H9 (cell line): ENCODE measurements at regions not wholly inside any gene's neighbourhood (a gene's known extent, or its start where the extent isn't known, plus 50 kb on each side); places are given as distances from the start of the nearest gene placed in this dataset.

Source experiments
- DNase-seq: peaks from one replicate; pipeline ENCODE4 v3.0.0-alpha.2; 2017
- H2AFZ ChIP-seq: one replicate; pipeline ENCODE4 v1.6.1; 2013; ENCODE audit warnings: mild to moderate bottlenecking, low read length, control low read depth, moderate library complexity
- H2AK5ac ChIP-seq: 2 replicates; pipeline ENCODE4 v1.6.1; 2013; ENCODE audit warnings: low read length, control low read depth, mixed read lengths; ENCODE audit not compliant: insufficient read length
- H2BK120ac ChIP-seq: one replicate; pipeline ENCODE4 v1.6.1; 2013; ENCODE audit warnings: low read depth, mild to moderate bottlenecking, low read length, control low read depth, inconsistent platforms; ENCODE audit not compliant: poor library complexity, severe bottlenecking
- H2BK12ac ChIP-seq: 2 replicates; pipeline ENCODE4 v1.6.1; 2013; ENCODE audit warnings: low read length, control low read depth, mixed read lengths, low read depth; ENCODE audit not compliant: insufficient read length
- H2BK15ac ChIP-seq: 2 replicates; pipeline ENCODE4 v1.6.1; 2013; ENCODE audit warnings: low read depth, low read length, control low read depth
- H2BK20ac ChIP-seq: one replicate; pipeline ENCODE4 v1.6.1; 2013; ENCODE audit warnings: low read depth, mild to moderate bottlenecking, low read length, control low read depth, inconsistent platforms; ENCODE audit not compliant: poor library complexity, severe bottlenecking
- H2BK5ac ChIP-seq: 2 replicates; pipeline ENCODE4 v1.6.1; 2013; ENCODE audit warnings: low read length, control low read depth, mixed read lengths; ENCODE audit not compliant: insufficient read length
- H3K14ac ChIP-seq: 2 replicates; pipeline ENCODE4 v1.6.1; 2013; ENCODE audit warnings: low read length, control low read depth; ENCODE audit not compliant: insufficient read depth
- H3K18ac ChIP-seq: 2 replicates; pipeline ENCODE4 v1.6.1; 2013; ENCODE audit warnings: low read depth, mild to moderate bottlenecking, mixed read lengths, low read length, control low read depth; ENCODE audit not compliant: insufficient read length
- H3K23ac ChIP-seq: 2 replicates; pipeline ENCODE4 v1.6.1; 2013; ENCODE audit warnings: low read length, control low read depth, mixed read lengths, low read depth; ENCODE audit not compliant: insufficient read length
- H3K23me2 ChIP-seq: 2 replicates; pipeline ENCODE4 v1.6.1; 2013; ENCODE audit warnings: low read depth, mild to moderate bottlenecking, mixed read lengths, low read length, control low read depth; ENCODE audit not compliant: insufficient read length, poor library complexity, severe bottlenecking
- H3K27ac ChIP-seq: 2 replicates; pipeline ENCODE4 v1.5.1; 2013; ENCODE audit warnings: low read length, control low read depth, mixed read lengths, low read depth; ENCODE audit not compliant: insufficient read length
- H3K27me3 ChIP-seq: 2 replicates; pipeline ENCODE4 v1.6.1; 2013; ENCODE audit warnings: low read length, control low read depth, inconsistent platforms; ENCODE audit not compliant: insufficient read depth
- H3K4ac ChIP-seq: 2 replicates; pipeline ENCODE4 v1.6.1; 2013; ENCODE audit warnings: low read depth, mild to moderate bottlenecking, control low read depth, inconsistent platforms, low read length, moderate library complexity
- H3K4me1 ChIP-seq: 2 replicates; pipeline ENCODE4 v1.6.1; 2013; ENCODE audit warnings: low read length, control low read depth, inconsistent platforms; ENCODE audit not compliant: insufficient read depth
- H3K4me2 ChIP-seq: 2 replicates; pipeline ENCODE4 v1.6.1; 2013; ENCODE audit warnings: low read length, control low read depth, mixed read lengths; ENCODE audit not compliant: insufficient read length, insufficient read depth
- H3K56ac ChIP-seq: 2 replicates; pipeline ENCODE4 v1.6.1; 2013; ENCODE audit warnings: low read depth, mild to moderate bottlenecking, mixed read lengths, low read length, control low read depth; ENCODE audit not compliant: insufficient read length
- H3K79me1 ChIP-seq: 2 replicates; pipeline ENCODE4 v1.6.1; 2013; ENCODE audit warnings: low read depth, mild to moderate bottlenecking, moderate library complexity, low read length, control low read depth, inconsistent platforms; ENCODE audit not compliant: insufficient read depth, poor library complexity, severe bottlenecking
- H3K79me2 ChIP-seq: 2 replicates; pipeline ENCODE4 v1.6.1; 2013; ENCODE audit warnings: low read length, control low read depth, inconsistent platforms; ENCODE audit not compliant: insufficient read depth
- H3K9ac ChIP-seq: 2 replicates; pipeline ENCODE4 v1.6.1; 2013; ENCODE audit warnings: low read length, control low read depth, mixed read lengths; ENCODE audit not compliant: insufficient read length; ENCODE audit errors: extremely low read depth
- H3K9me3 ChIP-seq: one replicate; pipeline ENCODE4 v1.6.1; 2013; ENCODE audit warnings: low read depth, low read length, inconsistent platforms; ENCODE audit not compliant: control insufficient read depth
- H3T11ph ChIP-seq: one replicate; pipeline ENCODE4 v1.6.1; 2013; ENCODE audit warnings: mild to moderate bottlenecking, low read length, control low read depth, inconsistent platforms
- H4K20me1 ChIP-seq: one replicate; pipeline ENCODE4 v1.6.1; 2013; ENCODE audit not compliant: control insufficient read depth, insufficient read length, insufficient read depth
- H4K5ac ChIP-seq: 2 replicates; pipeline ENCODE4 v1.6.1; 2013; ENCODE audit warnings: low read depth, mild to moderate bottlenecking, mixed read lengths, low read length, control low read depth; ENCODE audit not compliant: insufficient read length
- H4K8ac ChIP-seq: replicated peaks from 2 replicates; pipeline ENCODE4 v1.6.1; 2013; ENCODE audit warnings: low read length, control low read depth, mixed read lengths, low read depth; ENCODE audit not compliant: insufficient read length
- H4K91ac ChIP-seq: 2 replicates; pipeline ENCODE4 v1.6.1; 2013; ENCODE audit warnings: low read depth, mild to moderate bottlenecking, moderate library complexity, mixed read lengths, low read length, control low read depth; ENCODE audit not compliant: insufficient read length
- H3K27ac Mint-ChIP-seq, 3 experiments: 2 replicates in 2 of 3; 3 replicates in 1 of 3; pipeline ENCODE4 v1.8.0; 2020 to 2021; ENCODE audit warnings: mixed read lengths in 3 of 3, mild to moderate bottlenecking in 1 of 3, moderate library complexity in 1 of 3
- H3K27me3 Mint-ChIP-seq: 2 replicates; pipeline ENCODE4 v1.8.0; 2021; ENCODE audit warnings: low read depth, mild to moderate bottlenecking, moderate library complexity, mixed read lengths
- H3K36me3 Mint-ChIP-seq, 3 experiments: 2 replicates in 2 of 3; 3 replicates in 1 of 3; pipeline ENCODE4 v1.8.0; 2020 to 2021; ENCODE audit warnings: low read depth in 3 of 3, mixed read lengths in 3 of 3; ENCODE audit not compliant: insufficient read depth in 1 of 3
- H3K4me1 Mint-ChIP-seq, 2 experiments: 2 replicates each; pipeline ENCODE4 v1.8.0; 2020; ENCODE audit warnings: mixed read lengths in 2 of 2
- H3K4me3 Mint-ChIP-seq, 2 experiments: 2 replicates in 1 of 2; 3 replicates in 1 of 2; pipeline ENCODE4 v1.8.0; 2020 to 2021; ENCODE audit warnings: mild to moderate bottlenecking in 2 of 2, mixed read lengths in 2 of 2, moderate library complexity in 1 of 2
- H3K9me3 Mint-ChIP-seq, 2 experiments: 2 replicates in 1 of 2; 3 replicates in 1 of 2; pipeline ENCODE4 v1.8.0; 2020; ENCODE audit warnings: mild to moderate bottlenecking in 2 of 2, mixed read lengths in 2 of 2, moderate library complexity in 1 of 2
- WGBS: extraction: QIAGEN DNeasy Blood & Tissue Kit; methylation state at CpG from one replicate; pipeline ENCODE4 v1.1.7; 2013; ENCODE audit warnings: missing lambda C conversion rate, low lambda C conversion rate, mixed read lengths; ENCODE audit not compliant: insufficient read length; ENCODE audit errors: extremely low coverage; 5-methylcytosine and 5-hydroxymethylcytosine counted together
- TF ChIP-seq, protein P1 (sequence below): fragments of 200-600 bp; sonication (generic); conservative IDR thresholded peaks from 3 replicates; pipeline ENCODE4 v1.8.0; 2021; ENCODE audit warnings: antibody characterized with exemption, mild to moderate bottlenecking

DNA sequence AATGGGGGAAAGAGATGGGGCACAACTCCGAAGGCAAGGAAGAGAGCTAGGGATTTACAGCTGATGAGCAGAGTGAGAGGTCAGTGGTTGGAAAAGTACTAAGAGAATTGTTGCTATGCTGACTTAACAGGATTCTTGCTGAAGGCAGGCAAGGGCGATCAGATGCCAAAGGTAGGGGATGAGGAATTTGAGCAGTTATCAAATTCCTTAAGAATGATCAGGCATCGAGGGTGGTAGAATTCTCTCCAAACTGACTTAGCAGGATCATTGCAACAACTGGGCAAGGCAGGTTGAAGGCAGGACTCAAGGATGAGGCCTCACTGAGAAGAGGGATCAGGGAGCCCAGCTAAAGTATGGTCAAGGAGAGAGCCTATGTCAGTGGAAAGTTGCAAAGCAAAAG is 171.0 kb downstream of the HSD17B3 start:
- no peak overlapping the region for H3K4me2 ChIP-seq
- H3K18ac ChIP-seq, result no peak overlapping the region
- no peak for DNase-seq
- H4K5ac ChIP-seq, result no peak overlapping the region
- H3K79me1 ChIP-seq, result no peaks in the 10 kb centered on the region
- Mint-ChIP-seq H3K9me3 (peaks cover 3 to 6% of the 10 kb centered on the region in 2 experiments; a peak in 4 of 5 replicates), H3K27me3 (peaks cover 28% of the 10 kb centered on the region), H3K4me1 (peaks cover 44 to 46% of the 10 kb centered on the region in 2 experiments), H3K4me3 (no peak overlapping the region), H3K27ac (peak overlapping the region in 1 of 3 experiments; percentile 9; a peak in 1 of 7 replicates), H3K36me3 (peaks cover 0 to 4% (median 2%) of the 10 kb centered on the region in 3 experiments; a peak in 3 of 7 replicates)
- no peaks in the 10 kb centered on the region for H3K27me3 ChIP-seq
- no peak overlapping the region for H2BK12ac ChIP-seq
- H2AK5ac ChIP-seq, result no peak overlapping the region
- no peak overlapping the region for H3K56ac ChIP-seq
- TF ChIP-seq, protein P1, sequence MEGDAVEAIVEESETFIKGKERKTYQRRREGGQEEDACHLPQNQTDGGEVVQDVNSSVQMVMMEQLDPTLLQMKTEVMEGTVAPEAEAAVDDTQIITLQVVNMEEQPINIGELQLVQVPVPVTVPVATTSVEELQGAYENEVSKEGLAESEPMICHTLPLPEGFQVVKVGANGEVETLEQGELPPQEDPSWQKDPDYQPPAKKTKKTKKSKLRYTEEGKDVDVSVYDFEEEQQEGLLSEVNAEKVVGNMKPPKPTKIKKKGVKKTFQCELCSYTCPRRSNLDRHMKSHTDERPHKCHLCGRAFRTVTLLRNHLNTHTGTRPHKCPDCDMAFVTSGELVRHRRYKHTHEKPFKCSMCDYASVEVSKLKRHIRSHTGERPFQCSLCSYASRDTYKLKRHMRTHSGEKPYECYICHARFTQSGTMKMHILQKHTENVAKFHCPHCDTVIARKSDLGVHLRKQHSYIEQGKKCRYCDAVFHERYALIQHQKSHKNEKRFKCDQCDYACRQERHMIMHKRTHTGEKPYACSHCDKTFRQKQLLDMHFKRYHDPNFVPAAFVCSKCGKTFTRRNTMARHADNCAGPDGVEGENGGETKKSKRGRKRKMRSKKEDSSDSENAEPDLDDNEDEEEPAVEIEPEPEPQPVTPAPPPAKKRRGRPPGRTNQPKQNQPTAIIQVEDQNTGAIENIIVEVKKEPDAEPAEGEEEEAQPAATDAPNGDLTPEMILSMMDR, result no peak
- H4K91ac ChIP-seq, result no peak overlapping the region
- H3K23me2 ChIP-seq, result no peaks in the 10 kb centered on the region
- no peak overlapping the region for H3K9ac ChIP-seq
- no peak overlapping the region for H2BK15ac ChIP-seq
- H3K4ac ChIP-seq, result no peak overlapping the region
- no peak overlapping the region for H3T11ph ChIP-seq
- H4K20me1 ChIP-seq, result no peaks in the 10 kb centered on the region
- H2BK20ac ChIP-seq, result no peak overlapping the region
- no peaks in the 10 kb centered on the region for H3K9me3 ChIP-seq
- no peak overlapping the region for H3K27ac ChIP-seq
- no peak overlapping the region for H2BK5ac ChIP-seq
- no peak overlapping the region for H2BK120ac ChIP-seq
- H3K23ac ChIP-seq, result no peak overlapping the region
- peaks cover 14% of the 10 kb centered on the region for H3K4me1 ChIP-seq
- H3K79me2 ChIP-seq, result no peaks in the 10 kb centered on the region
- no CpG with 5 or more reads among the region's 3 CpGs for WGBS
- no peak overlapping the region for H2AFZ ChIP-seq
- no peak overlapping the region for H4K8ac ChIP-seq
- no peak overlapping the region for H3K14ac ChIP-seq
